ENCODE measurements at regions not wholly inside any gene's neighbourhood (a gene's known extent, or its start where the extent isn't known, plus 50 kb on each side); places are given as distances from the start of the nearest gene placed in this dataset.
"Not testable (repeated sequence)": the region's sequence is repeated elsewhere in the genome, so short reads cannot be mapped to it uniquely, and the experiment has no call there.

- intact Hi-C loops (cut with DNase I); H3K27me3 ChIP-seq; H3K27ac ChIP-seq; H3K9me3 ChIP-seq; H3K4me1 ChIP-seq; H3K36me3 ChIP-seq; H3K4me3 ChIP-seq; DNase-seq: not testable (repeated sequence)
- 78 to 87% methylated on average over 6 of the region's 6 CpGs for WGBS, 2 donors
Observed at GRCh38 chr15:84395881-84396280, 160.3 kb downstream of the GOLGA6L4 start.

GRCh38 chr15:84397066-84397465 is 161.5 kb downstream of the GOLGA6L4 start:
- 89 to 95% methylated on average over 15 to 18 of the region's 18 CpGs for WGBS, 2 donors
- not testable (repeated sequence) for DNase-seq

DNA sequence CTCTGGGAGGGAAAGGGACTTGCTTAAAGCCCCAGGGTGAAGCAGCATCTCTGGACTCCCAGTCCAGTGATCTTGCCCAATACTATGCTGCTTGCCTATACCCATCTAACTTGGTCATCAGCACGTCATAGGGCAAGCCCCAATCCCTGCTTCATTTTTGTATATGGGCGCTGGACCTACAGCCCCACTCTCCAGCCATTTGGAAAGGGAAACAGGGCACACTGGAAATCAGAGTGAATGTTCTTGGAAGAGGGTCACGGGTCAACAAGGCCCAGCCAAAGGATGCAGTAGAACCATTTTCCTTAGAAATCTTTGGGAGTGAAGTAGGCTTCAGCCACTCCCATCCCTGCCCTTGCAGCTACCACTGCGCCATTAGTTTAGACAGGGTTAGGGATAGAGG is 162.5 kb downstream of the GOLGA6L4 start:
- H3K4me3 ChIP-seq; DNase-seq; H3K9me3 ChIP-seq; H3K4me1 ChIP-seq; H3K36me3 ChIP-seq; H3K27me3 ChIP-seq; intact Hi-C loops (cut with DNase I); H3K27ac ChIP-seq: not testable (repeated sequence)
- 79 to 87% methylated on average over 4 of the region's 4 CpGs for WGBS, 2 donors

More at GRCh38 chr15:84397066-84397465, 161.5 kb downstream of the GOLGA6L4 start:
- H3K27ac ChIP-seq; H3K4me1 ChIP-seq; H3K4me3 ChIP-seq; intact Hi-C loops (cut with DNase I); H3K36me3 ChIP-seq; H3K27me3 ChIP-seq; H3K9me3 ChIP-seq: not testable (repeated sequence)

GRCh38 chr15:84398763-84399701 is 163.5 kb downstream of the GOLGA6L4 start:
- TF ChIP-seq POLR2A (IDR thresholded peaks at IDR 0.05), result no peak
- TF ChIP-seq EP300 (IDR thresholded peaks at IDR 0.05), result no peak
- no peak for TF ChIP-seq POLR2AphosphoS5 (IDR thresholded peaks at IDR 0.05)
- TF ChIP-seq CTCF (IDR thresholded peaks at IDR 0.05), result no peak
- H3K27ac ChIP-seq, result no peak overlapping the region
- no peaks in the 10 kb centered on the region for H3K9me3 ChIP-seq
- H3K36me3 ChIP-seq, result peaks cover 0 to 6% (median 0%) of the 10 kb centered on the region in 4 donors
- no peaks in the 10 kb centered on the region for H3K4me1 ChIP-seq
- DNase-seq, result no peak
- intact Hi-C loops (cut with DNase I), result no loop called here
- H3K27me3 ChIP-seq, result no peaks in the 10 kb centered on the region
- no peak overlapping the region for H3K4me3 ChIP-seq
- 88 to 90% methylated on average over 41 to 42 of the region's 42 CpGs for WGBS, 2 donors

DNA sequence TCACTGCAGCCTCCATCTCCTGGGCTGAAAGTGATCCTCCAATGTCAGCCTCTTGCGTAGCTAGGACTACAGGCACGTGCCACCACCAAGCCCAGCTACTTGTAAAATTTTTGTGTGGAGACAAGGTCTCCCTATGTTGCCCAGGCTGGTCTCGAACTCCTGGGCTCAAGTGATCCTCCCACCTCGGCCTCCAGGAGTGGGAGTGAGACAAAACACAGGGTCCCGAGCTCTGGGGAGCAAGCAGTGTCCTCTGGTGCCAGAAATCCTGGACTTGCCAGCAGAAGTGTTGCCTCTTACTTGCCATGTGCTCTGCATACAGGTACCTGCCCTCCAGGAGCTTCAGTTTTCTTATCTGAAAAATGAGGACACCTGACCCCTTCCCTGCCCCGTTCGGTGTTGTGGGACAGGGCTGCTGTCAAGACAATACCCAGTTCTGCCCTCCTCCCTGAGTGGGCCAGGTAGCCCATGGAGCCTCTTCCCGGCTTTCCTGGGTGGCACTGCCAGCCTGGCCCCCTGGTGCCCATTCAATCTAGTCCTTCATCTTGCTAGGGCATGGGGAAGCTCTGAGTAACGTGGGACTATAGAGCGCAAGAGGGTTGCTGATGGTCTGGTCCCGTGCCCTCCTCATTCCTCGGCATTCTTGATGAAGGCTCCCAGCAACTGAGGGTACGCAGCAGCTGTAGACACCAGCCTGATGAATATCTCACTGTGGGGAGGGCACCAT is 164.6 kb downstream of the GOLGA6L4 start:
- TF ChIP-seq CTCF (IDR thresholded peaks at IDR 0.05), result no peak
- peaks cover 0 to 6% (median 0%) of the 10 kb centered on the region in 4 donors for H3K36me3 ChIP-seq
- no peak for DNase-seq
- H3K4me3 ChIP-seq, result no peak overlapping the region
- no peaks in the 10 kb centered on the region for H3K4me1 ChIP-seq
- 70 to 76% methylated on average over 13 of the region's 13 CpGs for WGBS, 2 donors
- intact Hi-C loops (cut with DNase I), result no loop called here
- H3K27me3 ChIP-seq, result no peaks in the 10 kb centered on the region
- no peak overlapping the region for H3K27ac ChIP-seq
- no peaks in the 10 kb centered on the region for H3K9me3 ChIP-seq

DNA sequence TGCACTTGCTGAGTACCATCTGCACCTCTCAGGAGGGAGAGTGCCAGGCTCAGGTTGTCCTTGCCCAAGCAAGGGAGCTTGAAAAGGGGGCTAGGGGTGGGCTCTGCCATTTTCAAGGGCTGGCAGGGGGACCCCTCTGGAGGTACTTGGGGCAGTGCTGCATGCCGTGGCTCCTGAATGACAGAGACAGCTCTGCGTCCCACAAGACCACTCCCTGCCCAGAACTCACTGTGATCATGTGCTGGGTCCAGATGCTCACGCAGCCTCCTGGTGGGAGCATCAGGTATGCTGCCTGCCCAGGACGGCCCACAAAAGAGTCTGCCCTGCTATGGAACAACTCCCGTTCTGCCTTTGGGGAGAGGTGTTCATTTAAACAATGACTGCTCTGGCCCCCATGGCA is 165.2 kb downstream of the GOLGA6L4 start:
- H3K4me1 ChIP-seq, result no peaks in the 10 kb centered on the region
- DNase-seq, result no peak
- no peak overlapping the region for H3K4me3 ChIP-seq
- no peak overlapping the region for H3K27ac ChIP-seq
- WGBS, 2 donors, result 59 to 85% methylated on average over 5 of the region's 5 CpGs
- no peaks in the 10 kb centered on the region for H3K9me3 ChIP-seq
- intact Hi-C loops (cut with DNase I), result no loop called here
- peaks cover 0 to 6% (median 0%) of the 10 kb centered on the region in 4 donors for H3K36me3 ChIP-seq
- TF ChIP-seq POLR2AphosphoS5 (IDR thresholded peaks at IDR 0.05), result no peak
- TF ChIP-seq CTCF (IDR thresholded peaks at IDR 0.05), result no peak
- TF ChIP-seq POLR2A (IDR thresholded peaks at IDR 0.05), result no peak
- no peak for TF ChIP-seq EP300 (IDR thresholded peaks at IDR 0.05)
- H3K27me3 ChIP-seq, result no peaks in the 10 kb centered on the region

DNA sequence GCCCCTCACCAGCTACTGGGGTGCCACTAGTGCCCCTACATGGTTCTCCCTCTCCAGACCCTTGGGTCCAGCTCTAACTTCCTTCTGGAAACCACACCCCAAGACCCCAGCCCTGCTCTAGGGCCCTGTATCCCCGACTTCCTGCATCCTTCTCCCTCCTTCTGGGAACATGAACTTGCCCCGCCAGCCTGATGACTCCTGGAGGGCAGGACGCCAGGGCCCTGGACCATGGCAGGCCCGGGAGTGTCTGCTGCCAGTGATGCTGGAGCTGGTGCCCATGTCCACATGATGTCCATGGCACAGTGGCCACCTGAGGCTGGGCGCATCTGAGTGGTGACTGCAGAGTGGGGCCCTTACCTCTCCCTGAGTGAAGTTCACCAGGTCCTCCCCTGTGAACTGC is 165.9 kb downstream of the GOLGA6L4 start:
- H3K4me1 ChIP-seq; intact Hi-C loops (cut with DNase I); H3K9me3 ChIP-seq; H3K27me3 ChIP-seq; H3K36me3 ChIP-seq; H3K27ac ChIP-seq; DNase-seq; H3K4me3 ChIP-seq: not testable (repeated sequence)
- 75 to 91% methylated on average over 5 of the region's 5 CpGs for WGBS, 2 donors

DNA sequence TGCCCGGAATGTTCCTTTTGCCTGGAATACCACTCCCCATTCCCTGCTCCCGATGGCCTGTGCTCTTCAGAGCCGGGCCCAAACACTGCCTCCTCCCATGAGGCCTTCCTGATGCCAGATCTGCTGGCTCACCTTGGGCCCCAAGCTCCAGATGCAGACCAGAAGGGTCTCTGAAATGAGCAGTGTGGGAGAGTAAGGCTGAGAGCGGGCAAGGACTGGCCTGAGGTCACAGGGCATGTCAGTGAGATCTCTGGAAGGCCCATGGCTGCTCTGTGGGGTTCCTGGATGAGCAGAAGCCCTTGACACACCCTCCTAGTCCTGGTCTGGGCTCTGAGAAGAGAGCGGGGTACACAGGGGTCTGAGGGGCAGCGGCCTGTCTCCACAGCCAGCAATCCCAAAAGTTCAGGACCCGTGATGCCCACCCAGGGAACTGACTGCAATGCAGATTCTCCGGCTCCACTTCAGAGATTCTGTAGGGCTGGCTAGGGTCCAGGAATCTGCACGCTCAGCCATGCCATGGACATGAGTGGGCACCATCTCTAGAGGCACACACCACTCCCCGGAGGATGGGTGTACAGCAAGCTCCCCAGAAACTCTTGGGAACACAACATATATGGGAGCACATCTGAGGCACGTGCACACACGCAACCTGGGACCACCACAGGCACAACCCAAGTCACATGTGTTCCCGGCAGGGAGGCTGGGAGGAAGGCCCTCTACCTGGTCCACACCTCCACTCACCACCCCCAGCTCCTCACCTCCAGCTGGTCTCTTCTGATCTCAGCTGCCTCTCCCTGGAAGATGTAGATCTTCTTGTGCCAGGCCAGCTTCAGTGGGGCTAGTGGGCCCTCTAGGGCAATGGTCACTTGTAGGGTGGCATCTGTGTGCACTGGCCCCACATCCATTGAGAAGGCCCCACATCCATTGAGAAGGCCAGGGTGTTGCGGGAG is 166.6 kb downstream of the GOLGA6L4 start:
- DNase-seq, H3K36me3 ChIP-seq: not testable (repeated sequence)
- 87 to 94% methylated on average over 14 of the region's 14 CpGs for WGBS, 2 donors

More for the DNA sequence above, 166.6 kb downstream of the GOLGA6L4 start:
- H3K4me3 ChIP-seq; H3K27me3 ChIP-seq; intact Hi-C loops (cut with DNase I); H3K4me1 ChIP-seq; H3K27ac ChIP-seq; H3K9me3 ChIP-seq: not testable (repeated sequence)

Measured in sigmoid colon (tissue), 6 donors.